GM10266 (cell line): ENCODE measurements at regions not wholly inside any gene's neighbourhood (a gene's known extent, or its start where the extent isn't known, plus 50 kb on each side); places are given as distances from the start of the nearest gene placed in this dataset.
"Not testable (repeated sequence)": the region's sequence is repeated elsewhere in the genome, so short reads cannot be mapped to it uniquely, and the experiment has no call there.

Experiments
- DNase-seq: peaks from one replicate; pipeline ENCODE4 v3.0.0; 2012; ENCODE audit errors: extremely low spot score
- TF ChIP-seq, protein P1 (sequence below): IDR thresholded peaks from 2 replicates; pipeline ENCODE4 v1.5.1; 2012; ENCODE audit warnings: mild to moderate bottlenecking, low read depth; ENCODE audit not compliant: control insufficient read depth, insufficient read depth; ENCODE audit errors: missing control alignments

DNA sequence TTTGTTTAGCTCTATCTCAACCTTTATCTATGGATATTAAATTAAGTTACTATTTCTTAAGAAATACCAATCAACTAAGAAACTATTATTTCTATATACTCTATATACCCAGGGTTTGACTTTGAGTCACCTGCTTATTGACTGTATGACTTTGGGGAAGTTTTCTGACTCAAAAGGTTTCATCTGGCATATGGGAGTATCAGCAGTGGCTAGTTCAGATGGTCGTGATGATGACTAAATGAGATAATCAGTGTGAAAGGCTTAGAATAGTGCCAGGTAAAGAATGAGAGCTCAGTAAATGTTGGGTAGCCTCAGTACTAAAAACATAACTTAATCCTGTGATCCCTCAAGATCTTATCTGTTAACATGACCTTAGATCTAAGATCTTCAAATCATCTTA lies 179.7 kb upstream of the ISL1 start:
- TF ChIP-seq, protein P1, sequence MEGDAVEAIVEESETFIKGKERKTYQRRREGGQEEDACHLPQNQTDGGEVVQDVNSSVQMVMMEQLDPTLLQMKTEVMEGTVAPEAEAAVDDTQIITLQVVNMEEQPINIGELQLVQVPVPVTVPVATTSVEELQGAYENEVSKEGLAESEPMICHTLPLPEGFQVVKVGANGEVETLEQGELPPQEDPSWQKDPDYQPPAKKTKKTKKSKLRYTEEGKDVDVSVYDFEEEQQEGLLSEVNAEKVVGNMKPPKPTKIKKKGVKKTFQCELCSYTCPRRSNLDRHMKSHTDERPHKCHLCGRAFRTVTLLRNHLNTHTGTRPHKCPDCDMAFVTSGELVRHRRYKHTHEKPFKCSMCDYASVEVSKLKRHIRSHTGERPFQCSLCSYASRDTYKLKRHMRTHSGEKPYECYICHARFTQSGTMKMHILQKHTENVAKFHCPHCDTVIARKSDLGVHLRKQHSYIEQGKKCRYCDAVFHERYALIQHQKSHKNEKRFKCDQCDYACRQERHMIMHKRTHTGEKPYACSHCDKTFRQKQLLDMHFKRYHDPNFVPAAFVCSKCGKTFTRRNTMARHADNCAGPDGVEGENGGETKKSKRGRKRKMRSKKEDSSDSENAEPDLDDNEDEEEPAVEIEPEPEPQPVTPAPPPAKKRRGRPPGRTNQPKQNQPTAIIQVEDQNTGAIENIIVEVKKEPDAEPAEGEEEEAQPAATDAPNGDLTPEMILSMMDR: no peak

DNA sequence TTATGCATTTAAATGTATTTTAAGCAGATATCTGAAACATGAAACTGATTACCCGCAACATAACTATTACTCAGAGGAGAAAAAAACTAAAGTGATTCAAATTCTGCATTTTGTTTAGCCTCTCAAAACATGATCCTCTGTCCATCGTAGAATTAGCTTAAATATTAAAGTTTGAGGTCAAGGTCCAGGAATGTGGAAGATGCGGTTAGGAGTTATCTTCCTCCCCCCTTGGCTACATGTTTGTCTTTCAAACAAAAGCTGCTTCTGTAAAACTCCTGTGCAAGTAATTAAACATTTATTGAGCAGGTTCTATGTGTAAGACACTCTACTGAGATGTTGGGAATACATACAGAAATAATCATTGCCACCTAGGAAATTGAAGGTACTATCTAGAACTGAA lies 175.0 kb upstream of the ISL1 start:
- DNase-seq: no peak
- TF ChIP-seq, protein P1: no peak

More for the DNA sequence above, 179.7 kb upstream of the ISL1 start:
- DNase-seq: no peak

DNA sequence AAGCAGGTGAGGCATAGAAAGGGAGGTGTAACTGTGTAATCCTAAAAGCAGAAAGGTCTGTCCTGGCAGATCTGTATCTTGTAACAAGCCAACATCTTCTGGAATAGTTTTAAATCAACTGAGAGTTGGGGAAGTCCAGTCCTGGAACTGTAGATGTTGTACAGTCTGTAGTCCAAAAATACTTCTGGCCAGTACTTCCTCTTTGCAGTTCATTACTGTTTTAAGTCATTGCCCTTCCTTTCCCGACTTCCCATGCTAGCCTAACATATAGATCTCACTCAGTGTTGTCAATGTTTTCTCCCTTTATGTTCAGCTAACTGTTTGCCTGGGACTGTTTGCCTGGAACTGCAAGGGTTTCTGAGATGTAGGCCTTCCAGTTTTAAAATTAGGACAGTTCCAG lies 168.5 kb upstream of the ISL1 start:
- no peak for DNase-seq
- TF ChIP-seq, protein P1: no peak

DNA sequence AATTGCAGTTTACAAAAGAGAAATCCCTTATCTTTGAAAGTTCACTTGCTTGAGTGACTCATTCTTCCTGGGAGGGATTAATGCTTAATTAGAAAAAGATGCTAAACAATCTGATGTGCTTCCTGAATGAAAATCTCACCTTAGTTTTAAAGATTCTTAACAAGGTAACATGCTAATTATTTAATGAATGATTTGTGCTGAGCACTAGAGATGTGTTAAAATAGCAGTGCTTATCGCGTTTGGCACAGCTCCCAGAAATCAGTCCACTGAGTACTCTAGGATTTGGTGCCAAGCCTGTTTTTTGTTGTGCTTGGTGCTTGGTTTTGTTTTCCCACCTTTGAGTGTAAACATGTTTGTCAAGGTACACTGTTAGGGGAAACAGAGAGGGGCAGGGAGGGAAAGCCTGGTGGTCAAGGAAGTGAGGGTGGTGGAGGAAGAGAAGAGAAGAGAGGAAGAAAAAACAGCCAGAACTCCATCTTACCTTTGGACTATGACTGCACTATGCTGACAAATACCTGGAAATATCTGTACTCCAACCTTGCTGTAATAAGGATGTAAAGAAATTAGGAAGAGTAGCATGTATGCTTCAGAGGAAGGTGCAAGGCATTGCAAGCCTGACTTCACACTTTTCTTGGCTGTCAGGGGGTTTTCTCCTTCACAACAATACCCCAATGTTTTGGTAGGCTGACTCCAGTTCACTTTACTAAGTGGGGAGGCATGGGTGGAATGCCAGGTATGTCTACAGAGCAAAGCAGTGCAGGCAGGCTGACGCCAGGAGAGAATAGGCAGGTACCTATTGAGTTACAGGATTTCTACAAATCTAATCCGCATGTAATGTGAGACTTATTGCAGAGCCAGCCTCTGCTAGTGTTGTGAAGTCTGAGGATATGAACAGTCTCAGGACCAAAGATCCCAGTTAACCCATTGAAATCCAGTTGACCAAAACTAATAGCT lies 157.2 kb upstream of the ISL1 start:
- TF ChIP-seq, protein P1: no peak
- DNase-seq: no peak

DNA sequence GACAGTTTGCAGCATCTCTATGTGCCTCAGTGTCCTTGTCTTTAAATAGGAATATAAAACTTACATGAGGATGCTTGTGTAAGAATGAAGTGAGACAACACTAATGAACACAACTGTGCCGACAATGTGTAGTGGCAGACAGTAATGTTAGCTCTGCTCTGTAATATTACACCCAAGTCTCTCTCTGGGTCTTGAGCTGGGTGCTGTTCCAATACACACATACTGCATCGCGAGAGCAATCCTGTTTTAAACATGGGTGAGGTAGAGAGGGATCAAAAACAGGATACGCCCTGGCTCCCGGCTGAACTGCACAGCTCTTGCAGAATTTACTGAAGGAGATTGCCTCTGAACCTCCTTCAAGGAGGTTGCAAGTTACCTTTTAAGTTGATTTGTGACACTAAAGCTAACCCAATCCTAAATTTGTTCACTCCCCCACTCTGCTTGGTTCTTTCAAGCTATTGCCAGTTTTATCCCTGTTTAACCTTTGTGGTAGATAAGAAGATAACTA lies 155.2 kb upstream of the ISL1 start:
- DNase-seq: no peak
- TF ChIP-seq, protein P1: no peak

DNA sequence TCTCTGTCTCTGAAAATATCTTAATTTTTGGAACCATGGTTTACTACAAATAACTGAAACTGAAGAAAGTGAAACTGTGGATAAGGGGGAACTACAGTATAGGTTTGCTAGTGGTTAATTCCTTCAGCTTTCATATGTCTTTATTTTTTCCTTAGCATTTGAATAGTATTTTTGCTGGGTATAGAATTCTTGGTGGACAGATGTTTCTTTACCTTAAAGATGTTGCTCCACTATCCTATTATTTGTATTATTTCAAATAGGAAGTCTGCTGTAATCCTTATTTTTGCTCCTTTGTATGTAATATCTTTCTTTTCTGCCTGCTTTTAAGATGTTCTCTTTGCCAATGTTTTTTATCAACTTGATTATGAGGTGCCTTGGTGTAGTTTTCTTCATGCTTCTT lies 152.9 kb upstream of the ISL1 start:
- DNase-seq: no peak
- TF ChIP-seq, protein P1: no peak

DNA sequence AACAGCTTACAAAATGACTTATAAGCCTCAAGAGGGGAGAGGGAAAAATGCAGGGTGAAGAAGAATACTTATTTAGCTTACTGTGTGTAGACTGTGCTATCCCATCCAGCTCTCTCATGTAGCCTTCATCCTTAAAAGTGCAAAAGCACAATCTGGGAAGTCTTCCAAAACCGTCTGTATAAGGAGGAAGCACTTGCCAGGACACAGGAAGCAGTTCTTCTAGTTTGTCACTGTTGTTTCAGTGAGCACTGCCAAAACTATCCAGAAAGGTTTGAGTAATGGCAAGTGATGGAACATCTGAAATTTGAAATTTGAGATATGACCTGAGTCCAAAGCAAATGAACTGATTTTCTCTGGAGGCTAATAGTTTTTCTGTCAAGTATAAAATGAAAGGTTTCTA lies 140.8 kb upstream of the ISL1 start:
- no peak for DNase-seq
- TF ChIP-seq, protein P1: no peak

DNA sequence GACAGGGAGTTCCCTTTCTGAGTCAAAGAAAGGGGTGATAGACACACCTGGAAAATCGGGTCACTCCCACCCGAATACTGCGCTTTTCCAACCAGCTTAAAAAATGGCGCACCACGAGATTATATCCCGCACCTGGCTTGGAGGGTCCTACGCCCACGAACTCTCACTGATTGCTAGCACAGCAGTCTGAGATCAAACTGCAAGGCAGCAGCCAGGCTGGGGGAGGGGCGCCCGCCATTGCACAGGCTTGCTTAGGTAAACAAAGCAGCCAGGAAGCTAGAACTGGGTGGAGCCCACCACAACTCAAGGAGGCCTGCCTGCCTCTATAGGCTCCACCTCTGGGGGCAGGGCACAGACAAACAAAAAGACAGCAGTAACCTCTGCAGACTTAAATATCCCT lies 132.3 kb upstream of the ISL1 start:
- not testable (repeated sequence) for DNase-seq
